ENCODE measurements at regions not wholly inside any gene's neighbourhood (a gene's known extent, or its start where the extent isn't known, plus 50 kb on each side); places are given as distances from the start of the nearest gene placed in this dataset.
"Not testable (repeated sequence)": the region's sequence is repeated elsewhere in the genome, so short reads cannot be mapped to it uniquely, and the experiment has no call there.

DNA sequence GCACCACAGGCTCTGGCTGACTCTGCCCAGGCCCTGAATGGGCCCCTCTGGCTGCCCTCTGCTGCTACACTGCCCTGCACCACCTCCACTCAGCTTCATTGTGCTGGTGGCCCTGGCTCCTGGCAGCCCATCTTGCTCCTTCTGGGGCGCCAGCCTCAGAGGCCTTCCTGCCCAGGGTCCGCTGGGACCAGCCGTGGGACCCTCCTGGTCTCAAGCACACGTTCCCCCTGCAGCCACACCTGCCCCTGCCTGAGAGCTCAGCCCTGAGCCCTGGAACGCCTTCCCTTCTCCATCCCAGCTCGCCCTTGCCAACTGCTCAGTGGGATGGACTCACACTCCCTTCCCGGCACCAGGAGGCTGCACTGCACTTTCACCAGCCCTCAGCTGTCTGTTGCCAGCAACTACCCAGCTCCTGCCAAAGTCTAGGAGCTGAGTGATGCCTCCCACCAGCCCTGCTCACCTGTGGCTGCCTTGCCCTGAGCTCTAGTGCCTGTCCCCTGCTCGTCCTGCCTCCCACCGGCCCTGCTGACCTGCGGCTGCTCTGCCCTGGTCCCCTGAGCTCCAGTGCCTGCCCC lies 217.9 kb downstream of the TMEM121 start:
- TF ChIP-seq CTCF (IDR thresholded peaks at IDR 0.05); ZFX (IDR thresholded peaks at IDR 0.05; ENCODE audit: borderline replicate concordance): not testable (repeated sequence)

All from 22Rv1 (cell line).